ENCODE measurements at regions not wholly inside any gene's neighbourhood (a gene's known extent, or its start where the extent isn't known, plus 50 kb on each side); places are given as distances from the start of the nearest gene placed in this dataset.

- ATAC-seq: no peak
- in situ Hi-C loops (cut with HindIII; ENCODE audit: low pct_unique_long_range_greater_than_20kb, low sequenced_read_pairs) (no loop called here), intact Hi-C loops (cut with micrococcal nuclease; ENCODE audit: unreplicated experiment) (no loop called here)
- Histone ChIP-seq H3K27me3 (ENCODE audit: control insufficient read depth, insufficient read depth, low read length) (no peaks in the 10 kb centered on the region), H3K36me3 (ENCODE audit: control insufficient read depth, insufficient read depth, low read length) (no peaks in the 10 kb centered on the region), H3K4me1 (ENCODE audit: control insufficient read depth, insufficient read depth, low read length) (no peaks in the 10 kb centered on the region), H3K9me3 (ENCODE audit: control insufficient read depth, insufficient read depth, low read depth, low read length) (no peaks in the 10 kb centered on the region), H3K4me3 (ENCODE audit: low read depth in 2 of 2, low read length in 2 of 2) (no peak overlapping the region), H3K27ac (ENCODE audit: low read length) (peak overlapping the region; percentile 7; the same call in 1 of the 2 replicates)
- ChIA-PET POLR2A (no interaction called here), CTCF (no interaction called here)
- no peak for DNase-seq (ENCODE audit: low read depth, low spot score)
- TF ChIP-seq CTCF (IDR thresholded peaks at IDR 0.05): no peak
- TF ChIP-seq, protein P1, sequence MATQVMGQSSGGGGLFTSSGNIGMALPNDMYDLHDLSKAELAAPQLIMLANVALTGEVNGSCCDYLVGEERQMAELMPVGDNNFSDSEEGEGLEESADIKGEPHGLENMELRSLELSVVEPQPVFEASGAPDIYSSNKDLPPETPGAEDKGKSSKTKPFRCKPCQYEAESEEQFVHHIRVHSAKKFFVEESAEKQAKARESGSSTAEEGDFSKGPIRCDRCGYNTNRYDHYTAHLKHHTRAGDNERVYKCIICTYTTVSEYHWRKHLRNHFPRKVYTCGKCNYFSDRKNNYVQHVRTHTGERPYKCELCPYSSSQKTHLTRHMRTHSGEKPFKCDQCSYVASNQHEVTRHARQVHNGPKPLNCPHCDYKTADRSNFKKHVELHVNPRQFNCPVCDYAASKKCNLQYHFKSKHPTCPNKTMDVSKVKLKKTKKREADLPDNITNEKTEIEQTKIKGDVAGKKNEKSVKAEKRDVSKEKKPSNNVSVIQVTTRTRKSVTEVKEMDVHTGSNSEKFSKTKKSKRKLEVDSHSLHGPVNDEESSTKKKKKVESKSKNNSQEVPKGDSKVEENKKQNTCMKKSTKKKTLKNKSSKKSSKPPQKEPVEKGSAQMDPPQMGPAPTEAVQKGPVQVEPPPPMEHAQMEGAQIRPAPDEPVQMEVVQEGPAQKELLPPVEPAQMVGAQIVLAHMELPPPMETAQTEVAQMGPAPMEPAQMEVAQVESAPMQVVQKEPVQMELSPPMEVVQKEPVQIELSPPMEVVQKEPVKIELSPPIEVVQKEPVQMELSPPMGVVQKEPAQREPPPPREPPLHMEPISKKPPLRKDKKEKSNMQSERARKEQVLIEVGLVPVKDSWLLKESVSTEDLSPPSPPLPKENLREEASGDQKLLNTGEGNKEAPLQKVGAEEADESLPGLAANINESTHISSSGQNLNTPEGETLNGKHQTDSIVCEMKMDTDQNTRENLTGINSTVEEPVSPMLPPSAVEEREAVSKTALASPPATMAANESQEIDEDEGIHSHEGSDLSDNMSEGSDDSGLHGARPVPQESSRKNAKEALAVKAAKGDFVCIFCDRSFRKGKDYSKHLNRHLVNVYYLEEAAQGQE (IDR thresholded peaks at IDR 0.05; ENCODE audit: insufficient read depth in 1 of 2, low read depth in 2 of 2, low read length in 1 of 2): no peak
- no peak for TF ChIP-seq SIN3A (IDR thresholded peaks at IDR 0.05; ENCODE audit: borderline replicate concordance, insufficient read depth, low read depth, low read length)
- no peak for TF ChIP-seq TCF7L2 (IDR thresholded peaks at IDR 0.05; ENCODE audit: low read depth, low read length)
- no peak for TF ChIP-seq POLR2AphosphoS5 (IDR thresholded peaks at IDR 0.05; ENCODE audit: low read depth, low read length)
- BruUV-seq (replicated peaks): no TSS peak
Measured at GRCh38 chr5:125222597-125223240, 476.3 kb upstream of the ZNF608 start.

- POLR2A ChIA-PET: no interaction called here
- Histone ChIP-seq H3K9me3 (ENCODE audit: control insufficient read depth, insufficient read depth, low read depth, low read length) (no peaks in the 10 kb centered on the region), H3K4me1 (ENCODE audit: control insufficient read depth, insufficient read depth, low read length) (no peaks in the 10 kb centered on the region), H3K27me3 (ENCODE audit: control insufficient read depth, insufficient read depth, low read length) (no peaks in the 10 kb centered on the region), H3K27ac (ENCODE audit: low read length) (peak overlapping the region; percentile 39; the same call in 1 of the 2 replicates), H3K36me3 (ENCODE audit: control insufficient read depth, insufficient read depth, low read length) (no peaks in the 10 kb centered on the region), H3K4me3 (ENCODE audit: low read depth in 2 of 2, low read length in 2 of 2) (no peak overlapping the region)
- ATAC-seq: no peak
- no TSS peak for BruUV-seq (replicated peaks)
- in situ Hi-C loops (cut with HindIII; ENCODE audit: low pct_unique_long_range_greater_than_20kb, low sequenced_read_pairs) (no loop called here), intact Hi-C loops (cut with micrococcal nuclease; ENCODE audit: unreplicated experiment) (no loop called here)
- TF ChIP-seq CTCF (IDR thresholded peaks at IDR 0.05) (no peak), POLR2AphosphoS5 (IDR thresholded peaks at IDR 0.05; ENCODE audit: low read depth, low read length) (no peak), TCF7L2 (IDR thresholded peaks at IDR 0.05; ENCODE audit: low read depth, low read length) (no peak), SIN3A (IDR thresholded peaks at IDR 0.05; ENCODE audit: borderline replicate concordance, insufficient read depth, low read depth, low read length) (no peak)
- TF ChIP-seq, protein P1 (IDR thresholded peaks at IDR 0.05; ENCODE audit: insufficient read depth in 1 of 2, low read depth in 2 of 2, low read length in 1 of 2): no peak
- DNase-seq (ENCODE audit: low read depth, low spot score): no peak
- CTCF ChIA-PET: no interaction called here
Measured at GRCh38 chr5:125225424-125225823, 479.0 kb upstream of the ZNF608 start.
